OCI-LY3 (cell line): ENCODE measurements at regions not wholly inside any gene's neighbourhood (a gene's known extent, or its start where the extent isn't known, plus 50 kb on each side); places are given as distances from the start of the nearest gene placed in this dataset.

Experiments
- EZH2phosphoT487 ChIP-seq: fragments of 200-600 bp; shearing (Covaris generic); IDR thresholded peaks from 2 replicates; pipeline ENCODE4 v1.6.1; 2018; ENCODE audit warnings: antibody characterized with exemption, mixed run types, low read depth
- TF ChIP-seq, protein P1 (sequence below): fragments of 200-600, 300-600 bp; sonication (generic); IDR thresholded peaks from 2 replicates; pipeline ENCODE4 v1.5.1; 2014; ENCODE audit warnings: antibody characterized with exemption, low read length, low read depth

DNA sequence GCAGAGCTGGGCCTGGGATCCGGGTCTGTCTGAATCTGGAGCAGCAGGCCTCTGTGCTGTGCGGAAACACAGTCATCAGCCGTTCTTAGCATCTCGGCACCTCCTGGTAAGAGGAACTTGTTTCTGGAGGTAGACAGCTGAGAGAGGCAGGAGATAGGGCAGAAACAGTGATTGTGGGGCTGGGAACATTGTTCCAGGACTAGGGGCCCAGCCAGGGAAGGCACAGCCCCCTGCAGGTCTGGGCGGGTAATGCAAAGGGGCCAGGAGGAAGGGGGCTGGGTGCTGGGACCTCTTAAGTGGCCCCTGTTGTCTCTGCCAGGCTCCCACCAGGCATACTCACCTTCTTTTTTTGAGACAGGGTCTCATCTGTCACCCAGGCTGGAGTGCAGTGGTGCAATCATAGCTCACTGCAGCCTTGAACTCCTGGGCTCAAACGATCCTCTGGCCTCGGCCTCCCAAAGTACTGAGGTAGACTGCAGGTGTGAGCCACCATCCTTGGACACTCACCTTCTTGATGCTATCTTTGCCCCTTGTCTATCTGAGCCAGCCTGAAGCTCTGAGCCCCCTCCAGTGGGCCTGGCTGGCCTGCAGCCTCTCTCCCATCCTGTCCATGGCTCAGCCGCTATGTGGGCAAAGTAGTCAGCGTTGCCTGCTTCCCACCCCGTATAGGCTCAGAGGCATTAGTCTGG is 134.3 kb upstream of the ZBTB40 start:
- TF ChIP-seq, protein P1, sequence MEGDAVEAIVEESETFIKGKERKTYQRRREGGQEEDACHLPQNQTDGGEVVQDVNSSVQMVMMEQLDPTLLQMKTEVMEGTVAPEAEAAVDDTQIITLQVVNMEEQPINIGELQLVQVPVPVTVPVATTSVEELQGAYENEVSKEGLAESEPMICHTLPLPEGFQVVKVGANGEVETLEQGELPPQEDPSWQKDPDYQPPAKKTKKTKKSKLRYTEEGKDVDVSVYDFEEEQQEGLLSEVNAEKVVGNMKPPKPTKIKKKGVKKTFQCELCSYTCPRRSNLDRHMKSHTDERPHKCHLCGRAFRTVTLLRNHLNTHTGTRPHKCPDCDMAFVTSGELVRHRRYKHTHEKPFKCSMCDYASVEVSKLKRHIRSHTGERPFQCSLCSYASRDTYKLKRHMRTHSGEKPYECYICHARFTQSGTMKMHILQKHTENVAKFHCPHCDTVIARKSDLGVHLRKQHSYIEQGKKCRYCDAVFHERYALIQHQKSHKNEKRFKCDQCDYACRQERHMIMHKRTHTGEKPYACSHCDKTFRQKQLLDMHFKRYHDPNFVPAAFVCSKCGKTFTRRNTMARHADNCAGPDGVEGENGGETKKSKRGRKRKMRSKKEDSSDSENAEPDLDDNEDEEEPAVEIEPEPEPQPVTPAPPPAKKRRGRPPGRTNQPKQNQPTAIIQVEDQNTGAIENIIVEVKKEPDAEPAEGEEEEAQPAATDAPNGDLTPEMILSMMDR = peak; percentile 44
- TF ChIP-seq EZH2phosphoT487 = no peak
